NT2/D1 (cell line): ENCODE measurements at regions not wholly inside any gene's neighbourhood (a gene's known extent, or its start where the extent isn't known, plus 50 kb on each side); places are given as distances from the start of the nearest gene placed in this dataset.

Source experiments
- SUZ12 ChIP-seq: IDR thresholded peaks from 2 replicates; pipeline ENCODE4 v1.6.1; 2011; ENCODE audit not compliant: insufficient read length, insufficient read depth; ENCODE audit errors: extremely low read depth
- YY1 ChIP-seq: IDR thresholded peaks from 2 replicates; pipeline ENCODE4 v1.6.1; 2011; ENCODE audit not compliant: insufficient read length, insufficient read depth

GRCh38 chr12:16449459-16449858, 102.0 kb downstream of the MGST1 start:
- TF ChIP-seq YY1, result no peak
- TF ChIP-seq SUZ12, result no peak
